Adipose tissue (tissue), 3 donors: ENCODE measurements at regions not wholly inside any gene's neighbourhood (a gene's known extent, or its start where the extent isn't known, plus 50 kb on each side); places are given as distances from the start of the nearest gene placed in this dataset.

Experiments used
- H3K27ac ChIP-seq: one replicate; pipeline ENCODE4 v1.5.1; 2013; ENCODE audit warnings: low read depth, low read length
- WGBS, 3 donors: extraction: QIAGEN DNeasy Blood & Tissue Kit; methylation state at CpG; one replicate each; pipeline ENCODE4 v1.1.7; 2013; 5-methylcytosine and 5-hydroxymethylcytosine counted together
- donor health status: healthy with polysubstance abuse.
- donor health status: Bipolar disorder and iron deficiency.
- donor health status: healthy.

DNA sequence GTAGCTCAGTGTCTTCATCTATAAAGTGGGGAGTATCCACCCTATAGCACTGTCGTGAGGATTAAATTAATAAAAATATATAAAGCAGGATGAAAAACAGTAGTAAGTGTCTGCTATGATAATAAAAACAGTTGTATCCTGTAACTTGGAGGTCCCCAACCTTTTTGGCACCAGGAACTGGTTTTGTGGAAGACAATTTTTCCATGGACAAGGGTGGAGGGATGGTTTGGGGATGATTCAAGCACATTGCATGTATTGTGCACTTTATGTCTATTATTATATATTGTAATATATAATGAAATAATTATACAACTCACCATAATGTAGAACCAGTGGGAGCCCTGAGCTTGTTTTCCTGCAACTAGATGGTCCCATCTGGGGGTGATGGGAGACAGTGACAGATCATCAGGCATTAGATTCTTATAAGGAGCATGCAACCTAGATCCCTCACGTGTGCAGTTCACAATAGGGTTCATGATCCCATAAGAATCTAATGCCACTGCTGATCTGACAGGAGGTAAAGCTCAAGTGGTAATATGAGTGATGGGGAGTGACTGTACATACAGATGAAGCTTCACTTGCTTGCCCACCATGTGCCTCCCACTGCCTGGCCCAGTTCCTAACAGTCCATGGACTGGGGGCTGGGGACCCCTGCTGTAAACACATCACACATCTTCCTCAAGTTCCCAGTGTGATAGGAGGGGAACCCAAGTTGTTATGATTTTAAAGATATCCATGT is 177.4 kb upstream of the DAPK1 start:
- 78 to 91% (median 89%) methylated on average over 2 of the region's 2 CpGs for WGBS, 3 donors
- no peak overlapping the region for H3K27ac ChIP-seq

DNA sequence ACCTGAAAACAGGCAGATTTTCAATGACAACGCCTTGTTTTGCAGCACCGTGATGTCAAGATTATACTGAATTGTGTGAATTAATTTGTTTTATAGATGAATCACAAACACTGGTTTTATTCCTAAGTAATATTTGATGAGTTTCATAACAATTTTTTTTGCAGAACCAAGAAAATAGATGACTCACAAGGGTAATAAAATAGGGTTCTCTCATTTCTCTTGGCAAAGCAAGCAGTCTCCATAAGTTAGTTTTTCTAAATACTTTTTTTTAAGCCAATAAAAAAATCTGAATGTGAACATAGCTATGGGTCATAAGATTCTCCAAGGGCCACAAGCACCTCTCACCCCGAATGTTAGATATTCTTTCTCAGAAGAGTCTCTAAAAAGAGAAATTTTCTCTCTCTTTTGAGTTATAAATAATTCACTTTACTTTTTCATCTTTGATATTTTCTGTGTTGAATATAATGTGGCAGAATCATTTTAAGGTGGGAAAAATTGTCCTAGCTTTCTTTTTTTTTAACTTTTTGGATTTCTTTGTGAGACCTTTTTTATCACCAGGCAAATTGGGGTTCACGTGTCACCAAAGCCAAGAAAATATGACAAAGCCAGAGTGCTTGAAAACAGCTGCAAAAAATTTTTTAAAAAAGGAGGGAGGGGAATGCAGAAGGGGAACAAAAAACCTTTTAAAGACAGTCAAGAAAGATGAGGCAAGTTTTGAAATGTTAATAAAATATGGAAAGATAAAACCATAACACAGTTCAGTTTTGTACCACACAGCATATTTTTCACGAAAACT is 174.6 kb upstream of the DAPK1 start:
- H3K27ac ChIP-seq: no peak overlapping the region
- 59 to 69% (median 59%) methylated on average over 5 of the region's 5 CpGs for WGBS, 3 donors

DNA sequence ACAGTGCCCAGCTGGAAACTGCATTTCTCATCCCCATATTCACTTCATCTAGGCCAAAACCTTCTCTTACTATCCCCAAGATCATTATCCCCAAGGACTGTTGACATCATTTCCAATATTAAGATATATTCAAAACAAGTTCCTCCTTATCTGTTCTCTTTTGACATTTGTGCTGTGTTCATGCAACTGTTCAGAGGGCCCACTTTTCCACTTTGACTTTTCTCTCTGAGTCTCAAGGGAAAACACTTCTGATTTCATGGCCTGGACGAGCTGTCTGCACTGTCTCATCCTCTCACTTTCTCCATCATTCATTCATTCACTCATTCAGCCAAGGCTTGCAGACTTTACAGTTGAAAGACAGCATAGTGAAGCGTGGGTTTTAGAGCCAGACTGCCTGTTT is 173.7 kb upstream of the DAPK1 start:
- H3K27ac ChIP-seq: no peak overlapping the region
- 57 to 65% (median 60%) methylated on average over 2 of the region's 2 CpGs for WGBS, 3 donors

DNA sequence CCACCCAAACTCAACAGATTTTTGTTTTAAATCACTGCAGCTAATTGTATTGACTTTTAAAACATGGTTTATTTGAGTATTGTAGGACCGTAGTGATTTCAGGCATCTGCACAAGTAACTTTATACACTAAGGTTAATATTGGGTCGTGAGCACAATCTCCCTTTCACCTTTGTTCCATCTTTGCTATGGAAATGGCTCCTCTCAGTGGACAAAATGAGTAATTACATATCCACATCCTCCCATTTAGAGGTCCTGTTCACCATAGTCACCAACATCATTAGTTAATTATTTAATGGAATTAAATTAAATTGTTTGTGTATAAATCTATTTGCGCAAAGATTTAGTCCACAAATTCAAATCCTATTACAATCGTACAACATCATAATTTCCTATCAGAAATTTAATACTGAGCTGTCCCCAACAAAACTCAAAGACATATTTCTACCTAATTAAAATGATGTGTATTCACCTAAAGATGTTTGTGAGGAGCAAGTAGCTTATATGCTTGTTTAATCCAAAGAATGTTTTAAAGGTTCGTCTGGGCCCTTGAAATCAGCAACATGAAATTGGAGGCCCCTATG is 173.0 kb upstream of the DAPK1 start:
- 1 to 4% (median 2%) methylated on average over 5 of the region's 5 CpGs for WGBS, 3 donors

DNA sequence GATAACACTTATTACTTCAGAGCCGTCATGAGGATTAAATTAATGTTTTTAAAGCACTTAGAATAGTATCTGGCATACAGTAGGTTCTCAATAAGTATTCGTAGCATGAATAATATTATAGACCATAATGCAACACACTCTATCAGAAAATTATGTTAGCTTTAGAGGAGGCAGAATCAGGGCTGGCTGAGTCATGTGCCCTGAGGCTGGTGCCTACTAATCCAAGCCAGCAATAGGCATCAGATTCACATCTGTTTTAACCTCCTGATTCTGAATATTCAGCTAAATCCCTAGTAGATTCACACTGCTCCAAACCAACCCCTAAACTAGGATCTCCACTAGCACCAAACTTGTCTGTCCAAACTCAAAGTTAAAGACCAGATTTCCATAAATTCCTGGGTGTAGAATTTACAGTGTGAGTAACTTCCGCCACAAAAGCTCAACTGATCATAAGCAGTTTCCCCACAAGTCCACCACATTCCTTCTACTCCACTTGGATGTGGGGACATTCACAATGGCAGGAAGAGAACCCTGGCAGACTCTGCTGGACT is 170.0 kb upstream of the DAPK1 start:
- 84 to 88% (median 88%) methylated on average over 3 of the region's 3 CpGs for WGBS, 3 donors
- no peak overlapping the region for H3K27ac ChIP-seq

More for the DNA sequence above, 173.0 kb upstream of the DAPK1 start:
- H3K27ac ChIP-seq: no peak overlapping the region

DNA sequence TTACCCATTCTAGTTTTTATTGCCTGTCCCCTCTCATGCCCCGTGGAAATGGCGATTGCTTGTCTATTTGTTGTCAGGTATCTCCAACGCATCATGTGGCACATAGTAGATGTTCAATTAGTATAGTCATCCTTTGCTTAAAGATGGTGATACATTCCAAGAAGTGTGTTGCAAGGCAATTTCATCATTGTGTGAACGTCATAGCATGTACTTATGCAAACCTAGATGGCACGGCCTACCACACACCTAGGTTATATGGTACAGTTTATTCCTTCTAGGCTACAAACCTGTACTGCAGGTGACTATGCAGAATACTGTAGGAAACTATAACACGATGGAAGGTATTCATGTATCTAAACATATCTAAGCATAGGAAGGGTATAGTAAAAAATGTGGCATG is 163.9 kb upstream of the DAPK1 start:
- 85 to 90% (median 88%) methylated on average over 6 of the region's 6 CpGs for WGBS, 3 donors
- H3K27ac ChIP-seq: no peak overlapping the region

DNA sequence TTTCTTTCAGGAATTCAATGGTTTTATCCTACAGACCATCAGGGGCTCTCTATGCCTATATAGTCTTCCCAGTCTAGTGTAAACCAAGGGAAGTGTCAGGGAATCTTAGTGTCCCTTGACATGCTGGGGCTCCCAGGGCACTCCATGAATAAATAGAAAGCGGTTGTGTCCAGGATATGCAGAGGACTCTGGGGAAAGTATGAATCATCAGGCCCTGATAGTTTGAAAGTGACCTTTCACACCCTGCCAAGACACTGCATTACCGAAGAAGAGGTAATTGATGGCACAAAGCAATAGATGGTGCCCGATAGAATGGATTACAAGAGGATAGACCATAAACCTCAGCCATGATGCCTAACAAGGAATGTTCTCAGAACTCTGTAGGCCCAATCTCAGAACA is 163.3 kb upstream of the DAPK1 start:
- 76 to 84% (median 82%) methylated on average over 3 of the region's 3 CpGs for WGBS, 3 donors
- H3K27ac ChIP-seq: no peak overlapping the region

DNA sequence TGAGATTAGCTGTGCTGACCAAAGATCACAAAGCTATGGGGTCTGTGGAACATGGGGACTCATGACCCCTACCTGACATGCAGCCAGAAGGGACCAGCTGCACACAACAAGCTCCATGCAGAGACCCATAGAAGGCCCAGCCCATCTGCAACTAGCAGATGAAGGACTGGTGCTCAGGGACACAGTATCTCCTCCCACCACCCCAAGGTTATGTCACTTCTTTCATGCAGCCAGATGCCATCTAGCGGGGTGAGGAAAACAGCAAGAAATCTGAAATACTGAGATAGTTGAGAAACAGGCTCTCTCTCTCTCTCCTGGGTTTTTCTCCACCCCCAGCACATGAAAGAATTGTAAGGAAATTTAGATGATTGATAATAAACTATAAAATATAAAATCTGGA is 161.3 kb upstream of the DAPK1 start:
- H3K27ac ChIP-seq: no peak overlapping the region
- 39 to 70% (median 70%) methylated on average over 1 of the region's 1 CpG for WGBS, 3 donors

DNA sequence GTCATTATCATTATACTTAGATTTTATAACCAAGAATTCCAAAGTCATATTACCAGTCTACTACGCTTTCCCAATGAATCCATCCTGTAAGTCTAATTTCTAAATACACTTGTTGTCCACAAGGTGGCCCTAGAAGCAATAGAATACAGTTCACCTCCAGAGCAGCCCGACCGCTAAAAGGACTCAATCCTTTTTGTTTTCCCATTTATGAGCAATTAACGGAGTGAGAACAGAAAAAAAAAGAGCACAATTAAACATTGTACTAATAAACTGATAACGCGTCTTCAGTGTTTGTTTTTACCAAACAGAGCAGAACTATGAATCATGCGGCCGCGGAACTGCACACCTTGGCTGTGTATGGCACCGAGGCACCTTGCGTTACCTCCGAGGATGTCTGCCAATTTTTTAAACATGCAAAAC is 160.7 kb upstream of the DAPK1 start:
- no peak overlapping the region for H3K27ac ChIP-seq
- WGBS, 3 donors: 2 to 6% (median 3%) methylated on average over 12 of the region's 12 CpGs

DNA sequence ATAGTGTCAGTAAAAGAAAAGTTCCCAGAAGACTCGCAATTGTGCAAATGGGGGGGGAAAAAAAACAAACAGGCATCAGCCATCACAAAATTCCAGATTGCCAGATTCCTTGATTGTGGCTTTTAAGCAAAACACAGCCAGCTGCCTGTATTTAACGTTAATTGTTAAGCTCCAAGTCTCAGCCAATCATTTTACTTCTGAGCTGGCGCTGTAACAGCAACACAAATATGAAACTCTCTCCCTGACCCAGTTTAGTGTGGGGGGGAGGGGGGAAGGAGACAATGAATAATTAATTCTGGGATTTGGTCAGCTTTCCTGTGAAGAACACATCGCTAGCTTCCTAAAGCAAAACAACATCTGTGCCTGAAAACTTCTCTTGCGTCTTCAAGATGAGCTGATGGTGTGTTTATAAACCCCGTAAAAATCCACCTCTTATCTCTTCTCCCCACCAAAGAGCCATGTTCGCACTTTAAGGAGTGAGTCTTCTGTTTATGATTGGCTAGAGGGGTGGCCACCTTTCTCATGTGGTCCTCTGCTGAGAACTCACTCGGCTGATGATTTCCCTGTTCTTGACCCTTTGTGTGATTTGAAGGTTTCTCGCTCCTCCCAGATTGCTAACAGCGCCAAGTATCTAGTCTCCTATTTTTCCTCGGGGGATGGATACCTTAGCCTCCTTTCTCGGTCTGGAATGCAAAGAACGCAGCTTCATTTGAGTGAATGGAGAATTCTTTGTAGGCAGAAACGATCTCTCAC is 160.2 kb upstream of the DAPK1 start:
- WGBS, 3 donors: 9 to 17% (median 12%) methylated on average over 14 of the region's 14 CpGs
- no peak overlapping the region for H3K27ac ChIP-seq

DNA sequence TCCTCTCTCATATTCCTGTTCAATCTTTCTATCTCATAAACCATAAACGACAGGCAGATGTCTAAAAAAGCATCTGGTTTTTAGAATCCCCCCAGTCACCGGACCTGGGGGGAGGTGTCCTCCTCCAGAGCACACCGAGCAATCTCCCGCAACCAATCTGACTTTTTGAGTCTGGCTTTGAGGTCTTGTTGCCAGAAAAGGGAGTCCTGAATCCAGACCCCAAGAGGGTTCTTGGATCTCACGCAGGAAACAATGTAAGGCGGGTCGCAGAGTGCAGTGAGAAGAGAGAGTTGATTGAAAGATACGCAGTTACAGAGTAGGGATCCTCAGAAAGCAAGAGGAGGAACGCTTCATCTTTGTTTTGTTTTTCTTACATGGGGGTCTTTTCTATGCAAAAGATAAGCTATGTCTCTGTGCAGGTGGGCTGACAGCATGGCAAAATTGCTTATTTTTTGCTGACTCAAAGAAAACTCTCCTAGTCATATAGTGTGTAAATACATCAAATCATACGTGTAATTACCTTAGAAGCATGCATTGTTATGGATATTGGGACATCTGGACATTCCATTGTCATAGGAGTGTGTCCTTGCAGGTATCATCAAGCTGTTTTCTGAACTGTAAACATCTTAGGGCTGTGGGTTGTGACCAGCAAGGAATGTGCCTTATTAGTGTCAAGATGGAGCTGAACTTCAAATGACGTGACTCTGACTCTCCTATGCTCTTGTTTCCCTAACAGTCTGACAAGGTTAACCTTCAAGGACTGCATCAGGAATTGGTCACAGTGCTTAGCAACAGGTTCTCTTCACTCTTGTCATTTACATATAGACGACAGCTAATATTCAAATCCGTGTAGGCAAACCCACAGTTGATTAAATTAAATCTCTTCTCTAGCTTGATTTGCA is 159.3 kb upstream of the DAPK1 start:
- no peak overlapping the region for H3K27ac ChIP-seq
- 66 to 73% (median 69%) methylated on average over 13 of the region's 13 CpGs for WGBS, 3 donors

DNA sequence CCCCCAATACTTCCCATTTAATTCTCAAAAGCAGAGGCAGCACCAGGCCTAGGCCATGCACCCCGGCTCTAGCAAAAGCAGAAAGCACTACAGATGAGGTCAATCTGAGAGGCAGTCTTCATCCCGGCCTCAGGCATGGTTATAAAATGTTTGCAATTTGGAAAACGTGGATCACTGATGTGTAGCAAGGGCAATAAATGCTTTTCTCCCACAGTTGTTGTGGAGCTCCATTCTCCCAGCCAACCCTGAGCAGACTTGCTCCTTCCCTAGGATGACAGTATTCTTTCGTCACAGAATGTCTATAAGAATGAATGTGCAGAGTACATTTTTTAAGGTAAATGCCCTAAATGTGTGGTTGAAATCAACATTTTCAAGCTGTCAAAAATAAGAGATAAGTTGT is 157.3 kb upstream of the DAPK1 start:
- H3K27ac ChIP-seq: no peak overlapping the region
- 81 to 94% (median 92%) methylated on average over 4 of the region's 4 CpGs for WGBS, 3 donors

DNA sequence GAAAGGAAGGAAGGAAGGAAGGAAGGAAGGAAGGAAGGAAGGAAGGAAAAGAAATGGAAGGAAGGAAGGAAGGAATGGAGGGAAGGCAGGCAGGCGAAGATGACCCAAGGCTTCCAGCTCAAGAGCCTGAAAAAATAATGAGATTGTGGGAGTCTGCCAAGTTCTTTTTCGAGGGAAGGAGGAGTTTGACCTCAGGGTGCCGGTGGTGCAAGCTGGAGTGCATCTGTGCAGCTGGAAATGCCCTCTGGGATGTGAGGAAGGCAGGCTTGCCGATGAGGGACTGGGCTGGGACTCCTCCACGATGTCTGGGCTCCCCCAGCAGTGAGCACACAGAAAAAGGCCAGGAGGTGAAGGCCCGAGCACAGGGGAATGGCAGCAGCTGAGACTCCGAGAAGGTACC is 154.9 kb upstream of the DAPK1 start:
- WGBS, 3 donors: 44 to 49% (median 46%) methylated on average over 7 of the region's 7 CpGs
- H3K27ac ChIP-seq: no peak overlapping the region

DNA sequence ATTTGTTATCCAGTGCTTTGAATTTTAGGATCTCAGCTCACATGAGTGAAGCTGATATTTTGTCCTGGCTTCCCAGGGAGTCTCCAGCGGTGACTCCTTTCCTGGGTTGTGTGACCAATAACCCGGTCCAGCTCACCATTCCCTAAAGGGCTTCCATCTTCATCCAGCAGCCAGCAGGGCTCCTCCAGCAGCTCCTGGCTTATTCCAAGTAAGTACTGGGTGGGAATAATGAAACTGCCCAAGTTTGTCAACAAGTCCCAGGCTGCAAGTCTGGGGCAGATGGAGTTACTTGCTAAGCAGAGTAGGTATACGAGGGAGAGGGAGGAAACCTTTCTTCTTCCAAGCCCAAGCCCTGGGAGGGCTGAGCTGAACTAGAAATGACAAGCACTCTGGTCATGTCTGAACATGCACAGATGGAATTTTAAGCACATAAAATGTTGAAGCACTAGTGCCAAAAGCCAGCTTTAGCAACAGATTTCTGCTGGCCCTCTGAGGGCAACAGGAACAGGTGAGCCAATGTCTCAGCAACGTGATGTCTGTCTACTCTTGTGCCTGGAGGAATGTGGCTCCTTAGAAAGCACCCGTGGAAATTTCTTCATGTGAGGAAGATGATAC is 153.7 kb upstream of the DAPK1 start:
- WGBS, 3 donors: 72 to 86% (median 72%) methylated on average over 5 of the region's 5 CpGs
- H3K27ac ChIP-seq: no peak overlapping the region

DNA sequence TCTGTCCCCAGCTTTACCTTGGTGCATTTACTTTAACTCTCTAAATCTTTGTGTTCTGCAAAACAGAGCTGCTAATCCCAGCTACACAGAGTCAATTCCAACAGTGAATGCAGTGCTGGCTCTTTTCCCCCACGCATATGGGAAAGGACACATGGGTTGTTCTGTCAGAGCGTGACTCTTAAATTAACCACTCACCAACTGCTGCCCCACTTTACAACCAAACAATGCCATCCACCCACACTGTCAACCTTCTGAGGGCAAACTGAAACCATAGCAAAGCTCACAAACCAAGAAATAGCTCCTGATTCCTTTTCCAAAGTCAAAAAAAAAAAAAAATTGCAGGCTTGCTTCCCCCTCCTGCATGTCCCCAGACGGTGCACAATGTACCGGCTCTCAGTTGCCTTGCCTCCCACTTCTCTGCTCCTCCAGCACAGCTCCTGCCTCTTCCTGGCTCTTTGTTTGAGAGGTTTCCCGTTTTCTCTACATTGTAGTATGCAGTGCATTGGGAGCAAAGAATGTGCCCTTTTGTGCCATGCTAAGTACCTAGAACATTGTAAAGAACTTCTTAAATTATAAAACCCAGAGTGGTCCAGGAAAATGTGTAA is 151.5 kb upstream of the DAPK1 start:
- H3K27ac ChIP-seq: no peak overlapping the region
- WGBS, 3 donors: 56 to 69% (median 60%) methylated on average over 5 of the region's 5 CpGs

DNA sequence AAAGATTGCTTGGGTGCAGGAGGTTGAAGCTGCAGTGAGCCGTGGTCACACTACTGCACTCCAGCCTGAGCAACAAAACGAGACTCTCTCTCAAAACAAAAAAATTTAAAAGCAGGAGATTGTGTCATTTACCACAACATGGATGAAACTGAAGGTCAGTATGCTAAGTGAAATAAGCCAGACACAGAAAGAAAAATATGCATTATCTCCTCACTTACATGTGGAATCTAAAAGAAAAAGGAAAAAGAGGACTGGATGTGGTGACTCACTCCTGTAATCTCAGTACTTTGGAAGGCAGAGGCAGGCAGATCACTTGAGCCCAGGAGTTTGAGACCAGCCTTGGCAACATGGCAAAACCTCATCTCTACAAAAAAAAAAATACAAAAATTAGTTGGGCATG is 146.8 kb upstream of the DAPK1 start:
- H3K27ac ChIP-seq: no peak overlapping the region
- 60 to 86% (median 66%) methylated on average over 2 of the region's 2 CpGs for WGBS, 3 donors

DNA sequence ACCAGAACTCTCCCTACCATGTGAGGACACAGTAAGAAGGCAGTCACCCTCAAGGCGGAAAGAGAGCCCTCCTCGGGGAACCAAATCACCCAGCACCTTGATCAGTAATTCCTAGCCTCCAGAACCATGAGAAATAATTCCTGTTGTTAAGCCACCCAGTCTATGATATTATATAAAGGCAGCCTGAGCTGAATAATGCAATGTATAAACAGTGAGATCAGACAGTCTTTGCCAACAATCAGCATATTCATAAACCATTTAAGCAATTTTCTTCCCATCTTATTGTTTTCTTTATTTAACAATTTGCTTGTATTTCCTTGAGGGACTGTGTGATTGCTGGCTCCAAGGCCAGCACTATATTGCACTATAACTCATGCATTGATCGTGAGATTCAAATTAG is 144.4 kb upstream of the DAPK1 start:
- no peak overlapping the region for H3K27ac ChIP-seq
- WGBS, 3 donors: 91 to 92% (median 91%) methylated on average over 3 of the region's 3 CpGs
